ENCODE measurements at regions not wholly inside any gene's neighbourhood (a gene's known extent, or its start where the extent isn't known, plus 50 kb on each side); places are given as distances from the start of the nearest gene placed in this dataset.

- DNase-seq (ENCODE audit: low spot score): no peak
- Histone ChIP-seq H2BK12ac (ENCODE audit: low read length) (no peak overlapping the region), H3K4me2 (ENCODE audit: insufficient read depth, low read length, poor library complexity, severe bottlenecking) (no peak overlapping the region), H3K27ac (replicated peaks; ENCODE audit: low read length) (no peak overlapping the region), H2AK5ac (ENCODE audit: low read depth, low read length) (no peak overlapping the region), H3K18ac (ENCODE audit: low read length) (no peak overlapping the region), H3K9me3 (replicated peaks in 1 of 2; ENCODE audit: control insufficient read depth in 2 of 2, insufficient read depth in 1 of 2, low read depth in 1 of 2, low read length in 2 of 2) (no peaks in the 10 kb centered on the region), H2AFZ (ENCODE audit: low read length) (no peak overlapping the region), H2BK15ac (ENCODE audit: low read length) (no peak overlapping the region), H3K9ac (ENCODE audit: low read depth, low read length, poor library complexity) (no peak overlapping the region), H3K4me3 (ENCODE audit: low read length in 2 of 2) (no peak overlapping the region), H3K4me1 (ENCODE audit: control insufficient read depth in 2 of 2, insufficient read depth in 1 of 2, low read depth in 1 of 2, low read length in 2 of 2) (no peaks in the 10 kb centered on the region), H4K8ac (ENCODE audit: low read depth, low read length) (no peak overlapping the region), H3K27me3 (ENCODE audit: control insufficient read depth in 3 of 3, insufficient read depth in 3 of 3, low read depth in 1 of 3, low read length in 3 of 3) (no peaks in the 10 kb centered on the region), H3K79me1 (ENCODE audit: low read depth, low read length) (peaks cover 1% of the 10 kb centered on the region), H2BK120ac (ENCODE audit: low read depth, low read length) (no peak overlapping the region), H4K91ac (ENCODE audit: low read depth, low read length, poor library complexity) (no peak overlapping the region), H3K36me3 (replicated peaks in 1 of 2; ENCODE audit: control insufficient read depth in 2 of 2, insufficient read depth in 2 of 2, low read length in 2 of 2) (no peaks in the 10 kb centered on the region), H3K23ac (ENCODE audit: low read depth, low read length, poor library complexity) (no peak overlapping the region), H2BK5ac (ENCODE audit: low read length) (no peak overlapping the region), H3K14ac (ENCODE audit: low read length) (no peak overlapping the region), H3K4ac (ENCODE audit: low read length) (no peak overlapping the region)
- 100% methylated on average over 1 of the region's 1 CpG; no CpG with 5 or more reads in 1 of the 2 donors for WGBS, 2 donors (ENCODE audit: extremely low coverage in 2 of 2, insufficient read length in 2 of 2, insufficient replicate concordance in 1 of 2)
Observed at GRCh38 chr10:125389648-125390047, 229.3 kb upstream of the CTBP2 start.

- H3K14ac ChIP-seq (ENCODE audit: low read length): no peak overlapping the region
- no peaks in the 10 kb centered on the region for H3K4me1 ChIP-seq (ENCODE audit: control insufficient read depth in 2 of 2, insufficient read depth in 1 of 2, low read depth in 1 of 2, low read length in 2 of 2)
- no peak overlapping the region for H2AFZ ChIP-seq (ENCODE audit: low read length)
- no peak overlapping the region for H3K27ac ChIP-seq (replicated peaks; ENCODE audit: low read length)
- H3K4me3 ChIP-seq (ENCODE audit: low read length in 2 of 2): no peak overlapping the region
- no peak overlapping the region for H2BK12ac ChIP-seq (ENCODE audit: low read length)
- H3K36me3 ChIP-seq (replicated peaks in 1 of 2; ENCODE audit: control insufficient read depth in 2 of 2, insufficient read depth in 2 of 2, low read length in 2 of 2): no peaks in the 10 kb centered on the region
- no peak overlapping the region for H2AK5ac ChIP-seq (ENCODE audit: low read depth, low read length)
- no peak overlapping the region for H3K4ac ChIP-seq (ENCODE audit: low read length)
- WGBS, 2 donors (ENCODE audit: extremely low coverage in 2 of 2, insufficient read length in 2 of 2, insufficient replicate concordance in 1 of 2): no CpG with 5 or more reads among the region's 4 CpGs
- no peaks in the 10 kb centered on the region for H3K79me1 ChIP-seq (ENCODE audit: low read depth, low read length)
- no peak overlapping the region for H2BK15ac ChIP-seq (ENCODE audit: low read length)
- no peak overlapping the region for H3K9ac ChIP-seq (ENCODE audit: low read depth, low read length, poor library complexity)
- H3K4me2 ChIP-seq (ENCODE audit: insufficient read depth, low read length, poor library complexity, severe bottlenecking): no peak overlapping the region
- H3K18ac ChIP-seq (ENCODE audit: low read length): no peak overlapping the region
- no peak overlapping the region for H3K23ac ChIP-seq (ENCODE audit: low read depth, low read length, poor library complexity)
- H2BK5ac ChIP-seq (ENCODE audit: low read length): no peak overlapping the region
- no peak overlapping the region for H4K8ac ChIP-seq (ENCODE audit: low read depth, low read length)
- no peak overlapping the region for H2BK120ac ChIP-seq (ENCODE audit: low read depth, low read length)
- H4K91ac ChIP-seq (ENCODE audit: low read depth, low read length, poor library complexity): no peak overlapping the region
- H3K27me3 ChIP-seq (ENCODE audit: control insufficient read depth in 3 of 3, insufficient read depth in 3 of 3, low read depth in 1 of 3, low read length in 3 of 3): peaks cover 0 to 3% (median 0%) of the 10 kb centered on the region in 3 experiments
- no peaks in the 10 kb centered on the region for H3K9me3 ChIP-seq (replicated peaks in 1 of 2; ENCODE audit: control insufficient read depth in 2 of 2, insufficient read depth in 1 of 2, low read depth in 1 of 2, low read length in 2 of 2)
- DNase-seq (ENCODE audit: low spot score): no peak
Observed at GRCh38 chr10:125379592-125379991, 219.2 kb upstream of the CTBP2 start.

- Histone ChIP-seq H3K79me1 (ENCODE audit: low read depth, low read length) (no peaks in the 10 kb centered on the region), H3K27ac (replicated peaks; ENCODE audit: low read length) (no peak overlapping the region), H3K23ac (ENCODE audit: low read depth, low read length, poor library complexity) (no peak overlapping the region)
Observed at GRCh38 chr10:125377368-125377767, 217.0 kb upstream of the CTBP2 start.

GRCh38 chr10:125375210-125375609 is 214.8 kb upstream of the CTBP2 start:
- no CpG with 5 or more reads among the region's 3 CpGs for WGBS, 2 donors (ENCODE audit: extremely low coverage in 2 of 2, insufficient read length in 2 of 2, insufficient replicate concordance in 1 of 2)
- DNase-seq (ENCODE audit: low spot score): no peak
- H3K4me1 ChIP-seq (ENCODE audit: control insufficient read depth in 2 of 2, insufficient read depth in 1 of 2, low read depth in 1 of 2, low read length in 2 of 2): peaks cover 0 to 2% of the 10 kb centered on the region in 2 donors
- no peak overlapping the region for H2BK15ac ChIP-seq (ENCODE audit: low read length)
- H2AFZ ChIP-seq (ENCODE audit: low read length): no peak overlapping the region
- H3K23ac ChIP-seq (ENCODE audit: low read depth, low read length, poor library complexity): no peak overlapping the region
- no peak overlapping the region for H2BK120ac ChIP-seq (ENCODE audit: low read depth, low read length)
- no peak overlapping the region for H4K8ac ChIP-seq (ENCODE audit: low read depth, low read length)
- H3K9me3 ChIP-seq (replicated peaks in 1 of 2; ENCODE audit: control insufficient read depth in 2 of 2, insufficient read depth in 1 of 2, low read depth in 1 of 2, low read length in 2 of 2): no peaks in the 10 kb centered on the region
- H3K27ac ChIP-seq (replicated peaks; ENCODE audit: low read length): no peak overlapping the region
- H2AK5ac ChIP-seq (ENCODE audit: low read depth, low read length): no peak overlapping the region
- no peak overlapping the region for H3K14ac ChIP-seq (ENCODE audit: low read length)
- no peak overlapping the region for H3K4ac ChIP-seq (ENCODE audit: low read length)
- no peaks in the 10 kb centered on the region for H3K79me1 ChIP-seq (ENCODE audit: low read depth, low read length)
- no peak overlapping the region for H3K9ac ChIP-seq (ENCODE audit: low read depth, low read length, poor library complexity)
- no peak overlapping the region for H2BK12ac ChIP-seq (ENCODE audit: low read length)
- H3K4me3 ChIP-seq (ENCODE audit: low read length in 2 of 2): no peak overlapping the region
- H3K4me2 ChIP-seq (ENCODE audit: insufficient read depth, low read length, poor library complexity, severe bottlenecking): no peak overlapping the region
- H3K27me3 ChIP-seq (ENCODE audit: control insufficient read depth in 3 of 3, insufficient read depth in 3 of 3, low read depth in 1 of 3, low read length in 3 of 3): peaks cover 0 to 3% (median 0%) of the 10 kb centered on the region in 3 experiments
- H3K18ac ChIP-seq (ENCODE audit: low read length): no peak overlapping the region
- H4K91ac ChIP-seq (ENCODE audit: low read depth, low read length, poor library complexity): no peak overlapping the region
- H2BK5ac ChIP-seq (ENCODE audit: low read length): no peak overlapping the region
- H3K36me3 ChIP-seq (replicated peaks in 1 of 2; ENCODE audit: control insufficient read depth in 2 of 2, insufficient read depth in 2 of 2, low read length in 2 of 2): no peaks in the 10 kb centered on the region

More at GRCh38 chr10:125377368-125377767, 217.0 kb upstream of the CTBP2 start:
- Histone ChIP-seq H3K4me2 (ENCODE audit: insufficient read depth, low read length, poor library complexity, severe bottlenecking) (no peak overlapping the region), H3K18ac (ENCODE audit: low read length) (no peak overlapping the region), H3K14ac (ENCODE audit: low read length) (no peak overlapping the region), H4K8ac (ENCODE audit: low read depth, low read length) (no peak overlapping the region), H2BK15ac (ENCODE audit: low read length) (no peak overlapping the region), H2BK12ac (ENCODE audit: low read length) (no peak overlapping the region), H3K4ac (ENCODE audit: low read length) (no peak overlapping the region), H2AFZ (ENCODE audit: low read length) (no peak overlapping the region), H3K36me3 (replicated peaks in 1 of 2; ENCODE audit: control insufficient read depth in 2 of 2, insufficient read depth in 2 of 2, low read length in 2 of 2) (no peaks in the 10 kb centered on the region), H4K91ac (ENCODE audit: low read depth, low read length, poor library complexity) (no peak overlapping the region), H3K27me3 (ENCODE audit: control insufficient read depth in 3 of 3, insufficient read depth in 3 of 3, low read depth in 1 of 3, low read length in 3 of 3) (peaks cover 0 to 3% (median 0%) of the 10 kb centered on the region in 3 experiments), H3K9ac (ENCODE audit: low read depth, low read length, poor library complexity) (no peak overlapping the region), H3K9me3 (replicated peaks in 1 of 2; ENCODE audit: control insufficient read depth in 2 of 2, insufficient read depth in 1 of 2, low read depth in 1 of 2, low read length in 2 of 2) (no peaks in the 10 kb centered on the region), H2AK5ac (ENCODE audit: low read depth, low read length) (no peak overlapping the region), H2BK120ac (ENCODE audit: low read depth, low read length) (no peak overlapping the region), H2BK5ac (ENCODE audit: low read length) (no peak overlapping the region), H3K4me3 (ENCODE audit: low read length in 2 of 2) (no peak overlapping the region), H3K4me1 (ENCODE audit: control insufficient read depth in 2 of 2, insufficient read depth in 1 of 2, low read depth in 1 of 2, low read length in 2 of 2) (no peaks in the 10 kb centered on the region)
- no peak for DNase-seq (ENCODE audit: low spot score)

Measured in neuronal stem cell (in vitro differentiated cells).